Upper lobe of left lung (tissue), 4 donors: ENCODE measurements at regions not wholly inside any gene's neighbourhood (a gene's known extent, or its start where the extent isn't known, plus 50 kb on each side); places are given as distances from the start of the nearest gene placed in this dataset.

Experiments
- EP300 ChIP-seq, 4 donors: sonication (generic); formaldehyde crosslinking; IDR thresholded peaks; one replicate each; pipeline ENCODE4 v1.5.1; 2017; ENCODE audit warnings: antibody characterized with exemption in 4 of 4, control low read depth in 2 of 4
- POLR2A ChIP-seq, 4 donors: fragments of 450-650 bp; IDR thresholded peaks; one replicate each; pipeline ENCODE4 v1.5.1; 2016 to 2017; ENCODE audit warnings: antibody characterized with exemption in 4 of 4, mild to moderate bottlenecking in 2 of 4
- POLR2AphosphoS5 ChIP-seq, 2 donors: sonication (generic); formaldehyde crosslinking; IDR thresholded peaks; one replicate each; pipeline ENCODE4 v1.5.1; 2017; ENCODE audit warnings: antibody characterized with exemption in 2 of 2
- TF ChIP-seq, protein P1 (sequence below), 6 experiments: fragments of 450-650 bp in 4 of 6; fragments of 200-600 bp in 2 of 6; sonication (generic) in 2 of 6; IDR thresholded peaks; one replicate each; pipeline ENCODE4 v1.5.1; 2016 to 2019; ENCODE audit warnings: antibody characterized with exemption in 6 of 6

DNA sequence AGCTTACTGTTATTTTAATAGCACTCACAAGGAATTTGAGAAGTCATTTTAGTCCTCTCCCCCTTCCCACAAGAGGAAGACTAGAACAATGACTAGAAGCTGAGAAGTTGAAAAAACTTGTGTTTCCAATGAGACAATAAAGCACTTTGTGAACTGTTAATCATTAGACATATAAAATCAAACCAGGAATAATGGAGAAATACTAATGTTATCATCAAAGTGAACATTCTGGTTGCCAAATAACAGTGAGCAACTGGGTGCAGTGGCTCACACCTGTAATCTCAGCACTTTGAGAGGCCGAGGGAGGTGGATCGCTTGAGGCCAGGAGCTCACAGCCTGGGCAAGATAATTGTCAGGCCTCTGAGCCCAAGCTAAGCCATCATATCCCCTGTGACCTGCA is 54.0 kb upstream of the RASAL2 start:
- TF ChIP-seq, protein P1, sequence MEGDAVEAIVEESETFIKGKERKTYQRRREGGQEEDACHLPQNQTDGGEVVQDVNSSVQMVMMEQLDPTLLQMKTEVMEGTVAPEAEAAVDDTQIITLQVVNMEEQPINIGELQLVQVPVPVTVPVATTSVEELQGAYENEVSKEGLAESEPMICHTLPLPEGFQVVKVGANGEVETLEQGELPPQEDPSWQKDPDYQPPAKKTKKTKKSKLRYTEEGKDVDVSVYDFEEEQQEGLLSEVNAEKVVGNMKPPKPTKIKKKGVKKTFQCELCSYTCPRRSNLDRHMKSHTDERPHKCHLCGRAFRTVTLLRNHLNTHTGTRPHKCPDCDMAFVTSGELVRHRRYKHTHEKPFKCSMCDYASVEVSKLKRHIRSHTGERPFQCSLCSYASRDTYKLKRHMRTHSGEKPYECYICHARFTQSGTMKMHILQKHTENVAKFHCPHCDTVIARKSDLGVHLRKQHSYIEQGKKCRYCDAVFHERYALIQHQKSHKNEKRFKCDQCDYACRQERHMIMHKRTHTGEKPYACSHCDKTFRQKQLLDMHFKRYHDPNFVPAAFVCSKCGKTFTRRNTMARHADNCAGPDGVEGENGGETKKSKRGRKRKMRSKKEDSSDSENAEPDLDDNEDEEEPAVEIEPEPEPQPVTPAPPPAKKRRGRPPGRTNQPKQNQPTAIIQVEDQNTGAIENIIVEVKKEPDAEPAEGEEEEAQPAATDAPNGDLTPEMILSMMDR (IDR thresholded peaks at IDR 0.05): no peak
- TF ChIP-seq POLR2AphosphoS5 (IDR thresholded peaks at IDR 0.05) (no peak), EP300 (IDR thresholded peaks at IDR 0.05) (no peak), POLR2A (IDR thresholded peaks at IDR 0.05) (no peak)
